A549 (cell line): ENCODE measurements at regions not wholly inside any gene's neighbourhood (a gene's known extent, or its start where the extent isn't known, plus 50 kb on each side); places are given as distances from the start of the nearest gene placed in this dataset.

Source experiments
- CTCF ChIP-seq: fragments of >200 bp; sonication (Bioruptor Twin); formaldehyde crosslinking; IDR thresholded peaks from 3 replicates; pipeline ENCODE4 v1.5.1; 2016
- JUN ChIP-seq, 2 experiments: fragments of >200 bp; sonication (Bioruptor Twin); formaldehyde crosslinking; IDR thresholded peaks; 2 replicates in 1 of 2; 3 replicates in 1 of 2; pipeline ENCODE4 v1.6.1; 2016 to 2017
- MAX ChIP-seq: IDR thresholded peaks from 2 replicates; pipeline ENCODE4 v1.6.1; 2012
- POLR2A ChIP-seq: IDR thresholded peaks from 2 replicates; pipeline ENCODE4 v1.6.1; 2012; ENCODE audit warnings: mild to moderate bottlenecking, low read length
- RFX5 ChIP-seq: fragments of 450-650 bp; IDR thresholded peaks from 2 replicates; pipeline ENCODE4 v1.7.1; 2014; ENCODE audit warnings: antibody characterized with exemption, mild to moderate bottlenecking, moderate library complexity

GRCh38 chr6:69571234-69571633 is 225.6 kb downstream of the LMBRD1 start:
- TF ChIP-seq POLR2A = no peak
- TF ChIP-seq CTCF = no peak
- no peak for TF ChIP-seq RFX5
- no peak for TF ChIP-seq MAX
- TF ChIP-seq JUN (IDR thresholded peaks at IDR 0.05) = no peak
